OCI-LY7 (cell line): ENCODE measurements at regions not wholly inside any gene's neighbourhood (a gene's known extent, or its start where the extent isn't known, plus 50 kb on each side); places are given as distances from the start of the nearest gene placed in this dataset. TPM values are rescaled to one million over a fixed set of nuclear protein-coding genes. Genes with fewer than 3 reads are reported as not detected.

Experiments used
- small RNA-seq: library from RNA; depleted of rRNA; stranded (forward); fragments of <200 nt; gene quantifications from one replicate; pipeline ENCODE3, GENCODE V24; 2014

Small RNA genes in the stretch of these regions (small RNA-seq; reads per million reads assigned to genes)
- gene AC091946.2 (not detected), gene AC140172.1 (not detected)
